ENCODE measurements at regions not wholly inside any gene's neighbourhood (a gene's known extent, or its start where the extent isn't known, plus 50 kb on each side); places are given as distances from the start of the nearest gene placed in this dataset.
"Not testable (repeated sequence)": the region's sequence is repeated elsewhere in the genome, so short reads cannot be mapped to it uniquely, and the experiment has no call there.

GRCh38 chr18:29737620-29738019 lies 1304.9 kb downstream of the DSC3 start:
- intact Hi-C loops (cut with micrococcal nuclease), result no loop called here

GRCh38 chr18:29737190-29737589 lies 1305.4 kb downstream of the DSC3 start:
- intact Hi-C loops (cut with micrococcal nuclease), result no loop called here

GRCh38 chr18:29730073-29730472 lies 1312.5 kb downstream of the DSC3 start:
- intact Hi-C loops (cut with micrococcal nuclease), result no loop called here

- intact Hi-C loops (cut with micrococcal nuclease), result no loop called here
Measured at GRCh38 chr18:29726646-29727045, 1315.9 kb downstream of the DSC3 start.

- intact Hi-C loops (cut with micrococcal nuclease), result not testable (repeated sequence)
Measured at GRCh38 chr18:29723486-29723885, 1319.1 kb downstream of the DSC3 start.

GRCh38 chr18:29715960-29716359 lies 1326.6 kb downstream of the DSC3 start:
- intact Hi-C loops (cut with micrococcal nuclease), result not testable (repeated sequence)

GRCh38 chr18:29712785-29713184 lies 1329.8 kb downstream of the DSC3 start:
- intact Hi-C loops (cut with micrococcal nuclease), result no loop called here

- intact Hi-C loops (cut with micrococcal nuclease), result no loop called here
Measured at GRCh38 chr18:29711932-29712331, 1330.6 kb downstream of the DSC3 start.

- intact Hi-C loops (cut with micrococcal nuclease), result no loop called here
Measured at GRCh38 chr18:29693334-29693733, 1349.2 kb downstream of the DSC3 start.

GRCh38 chr18:29681578-29681977 lies 1361.0 kb downstream of the DSC3 start:
- intact Hi-C loops (cut with micrococcal nuclease), result no loop called here

- intact Hi-C loops (cut with micrococcal nuclease), result no loop called here
Measured at GRCh38 chr18:29664278-29665036, 1378.1 kb downstream of the DSC3 start.

- intact Hi-C loops (cut with micrococcal nuclease), result no loop called here
Measured at GRCh38 chr18:29661924-29662323, 1380.6 kb downstream of the DSC3 start.

- intact Hi-C loops (cut with micrococcal nuclease), result no loop called here
Measured at GRCh38 chr18:29660777-29661176, 1381.8 kb downstream of the DSC3 start.

GRCh38 chr18:29653671-29654215 lies 1388.8 kb downstream of the DSC3 start:
- intact Hi-C loops (cut with micrococcal nuclease), result no loop called here

- intact Hi-C loops (cut with micrococcal nuclease), result no loop called here
Measured at GRCh38 chr18:29652797-29653196, 1389.7 kb downstream of the DSC3 start.

GRCh38 chr18:29651122-29651680 lies 1391.3 kb downstream of the DSC3 start:
- intact Hi-C loops (cut with micrococcal nuclease), result no loop called here

- intact Hi-C loops (cut with micrococcal nuclease), result no loop called here
Measured at GRCh38 chr18:29648891-29649290, 1393.7 kb downstream of the DSC3 start.

GRCh38 chr18:29647700-29648099 lies 1394.8 kb downstream of the DSC3 start:
- intact Hi-C loops (cut with micrococcal nuclease), result no loop called here

GRCh38 chr18:29644276-29644675 lies 1398.3 kb downstream of the DSC3 start:
- intact Hi-C loops (cut with micrococcal nuclease), result no loop called here

- intact Hi-C loops (cut with micrococcal nuclease), result no loop called here
Measured at GRCh38 chr18:29629493-29630036, 1413.0 kb downstream of the DSC3 start.

GRCh38 chr18:29626094-29626493 lies 1416.4 kb downstream of the DSC3 start:
- intact Hi-C loops (cut with micrococcal nuclease), result no loop called here

GRCh38 chr18:29616867-29617266 lies 1425.7 kb downstream of the DSC3 start:
- intact Hi-C loops (cut with micrococcal nuclease), result loop anchor here (5.0 kb wide), 1 partner anchor 55 kb away; no protein-coding TSS in a partner anchor

GRCh38 chr18:29608982-29609381 lies 1432.1 kb upstream of the CDH2 start:
- intact Hi-C loops (cut with micrococcal nuclease), result no loop called here

Measured in T-helper 1 cell treated with Interleukin-12 subunit alpha and Interleukin-12 subunit beta and Interleukin-4 antibody, amounts not matched to agents 30 ng/mL and 1 ng/mL, for 36 hours (primary cell).